Kasumi-1 (cell line): ENCODE measurements at regions not wholly inside any gene's neighbourhood (a gene's known extent, or its start where the extent isn't known, plus 50 kb on each side); places are given as distances from the start of the nearest gene placed in this dataset.

ENCODE experiments used
- DNase-seq, 2 experiments: peaks; one replicate each; lab custom pipeline; 2025; lab: John Stamatoyannopoulos, UW

DNA sequence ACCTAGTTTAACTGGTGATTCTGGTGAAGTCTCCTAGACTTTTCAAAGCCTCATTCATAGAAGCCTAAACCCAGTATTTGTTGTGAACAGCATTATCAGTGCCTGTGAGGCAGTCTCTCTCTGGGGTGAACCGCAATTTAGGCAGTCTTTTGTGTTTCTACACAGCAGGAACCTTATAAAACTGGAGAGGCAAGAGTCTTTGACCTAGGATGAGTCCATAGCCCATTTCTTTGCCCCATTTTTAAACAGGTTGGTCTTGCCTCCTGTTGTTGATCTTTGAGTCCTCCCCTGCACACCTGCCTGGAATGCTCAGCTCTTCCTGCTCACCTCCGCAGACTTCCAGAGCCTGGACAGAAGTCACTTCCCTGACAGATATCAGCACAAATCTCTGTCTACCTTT, 51.2 kb upstream of the NRP1 start:
- DNase-seq = no peak

DNA sequence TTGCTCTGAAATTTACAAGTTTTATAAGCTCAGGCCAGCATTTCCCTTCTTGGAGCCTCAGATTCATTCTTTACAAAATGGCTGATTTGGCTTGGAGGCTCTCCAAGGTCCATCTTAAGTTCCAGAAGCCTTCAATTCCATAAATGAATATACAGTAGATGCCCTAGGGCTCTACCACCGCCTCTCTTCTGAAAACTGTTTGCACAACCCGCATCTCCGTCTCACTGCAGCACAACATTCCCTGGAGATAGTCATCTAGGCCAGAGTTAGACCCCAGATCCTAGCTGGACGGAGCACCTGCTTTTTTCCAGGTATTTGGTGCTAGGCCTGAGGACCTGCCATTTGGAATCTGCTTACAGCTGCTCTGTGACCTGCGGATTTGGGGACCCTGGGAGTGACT, 50.5 kb upstream of the NRP1 start:
- no peak for DNase-seq
